ENCODE measurements at regions not wholly inside any gene's neighbourhood (a gene's known extent, or its start where the extent isn't known, plus 50 kb on each side); places are given as distances from the start of the nearest gene placed in this dataset.

GRCh38 chr9:32863291-32863690, 80.0 kb downstream of the TMEM215 start:
- TF ChIP-seq FOXM1 (IDR thresholded peaks at IDR 0.05; ENCODE audit: borderline replicate concordance): no peak
- no peak for TF ChIP-seq SUZ12 (IDR thresholded peaks at IDR 0.05)
- no peak for TF ChIP-seq TARDBP (IDR thresholded peaks at IDR 0.05)
- TF ChIP-seq PKNOX1 (IDR thresholded peaks at IDR 0.05): no peak
- TF ChIP-seq FOXK2 (IDR thresholded peaks at IDR 0.05): no peak
- TF ChIP-seq HDGF (IDR thresholded peaks at IDR 0.05; ENCODE audit: borderline replicate concordance): no peak
- TF ChIP-seq NFRKB (IDR thresholded peaks at IDR 0.05): no peak
